PC-3 (cell line): ENCODE measurements at regions not wholly inside any gene's neighbourhood (a gene's known extent, or its start where the extent isn't known, plus 50 kb on each side); places are given as distances from the start of the nearest gene placed in this dataset.

ENCODE experiments used
- ATAC-seq: fragments of 200-7000 bp; cut with Tn5 transposase; 2 replicates; pipeline ENCODE4 v1.9.1; 2020; ENCODE audit warnings: mild to moderate bottlenecking, moderate library complexity
- BruUV-seq: library from RNA; stranded (reverse); fragments of 400-500 nt; replicated peaks from 2 replicates; lab custom pipeline; 2021; lab: Mats Ljungman, UMichigan
- CTCF ChIA-PET: fragments of 300-600 bp; sonication (Branson Sonifier 250); formaldehyde crosslinking; loops from one replicate; lab custom pipeline; 2022; ENCODE audit warnings: antibody characterized with exemption; lab: Charles Lee
- POLR2A ChIA-PET: fragments of 300-600 bp; sonication (Branson Sonifier 250); formaldehyde crosslinking; loops from one replicate; lab custom pipeline; 2022; ENCODE audit warnings: antibody characterized with exemption; ENCODE audit not compliant: unreplicated experiment; lab: Charles Lee
- DNase-seq: peaks from one replicate; pipeline ENCODE4 v3.0.0-alpha.2; 2015
- H2AFZ ChIP-seq: fragments of 300-600 bp; sonication (generic); 2 replicates; pipeline ENCODE4 v1.6.0; 2016; ENCODE audit warnings: antibody characterized with exemption, low read length
- H3F3A ChIP-seq: fragments of 300-600 bp; sonication (generic); one replicate; pipeline ENCODE4 v1.6.0; 2017; ENCODE audit warnings: antibody characterized with exemption, low read length, control low read depth, mild to moderate bottlenecking; ENCODE audit not compliant: unreplicated experiment
- H3K27ac ChIP-seq: fragments of 300-600 bp; sonication (generic); 2 replicates; pipeline ENCODE4 v1.5.1; 2016; ENCODE audit warnings: mild to moderate bottlenecking, low read length
- H3K27me3 ChIP-seq: fragments of 300-600 bp; sonication (generic); 2 replicates; pipeline ENCODE4 v1.6.1; 2016; ENCODE audit warnings: low read length, mixed read lengths
- H3K36me3 ChIP-seq: fragments of 300-600 bp; sonication (generic); 2 replicates; pipeline ENCODE4 v1.6.1; 2016; ENCODE audit warnings: low read depth, mixed run types, low read length, mixed read lengths
- H3K4me1 ChIP-seq: fragments of 300-600 bp; sonication (generic); 2 replicates; pipeline ENCODE4 v1.5.1; 2016; ENCODE audit warnings: low read length; ENCODE audit not compliant: insufficient read depth
- H3K4me2 ChIP-seq: fragments of 300-600 bp; sonication (generic); 2 replicates; pipeline ENCODE4 v1.6.0; 2016; ENCODE audit warnings: low read length
- H3K4me3 ChIP-seq: fragments of 300-600 bp; sonication (generic); 2 replicates; pipeline ENCODE4 v1.5.1; 2016; ENCODE audit warnings: mild to moderate bottlenecking, low read length, mixed read lengths
- H3K79me2 ChIP-seq: fragments of 300-600 bp; sonication (generic); 2 replicates; pipeline ENCODE4 v1.6.1; 2017; ENCODE audit warnings: low read length, mixed read lengths
- H3K9ac ChIP-seq: fragments of 300-600 bp; sonication (generic); 2 replicates; pipeline ENCODE4 v1.6.0; 2016; ENCODE audit warnings: mild to moderate bottlenecking, low read length
- H3K9me2 ChIP-seq: fragments of 300-600 bp; sonication (generic); replicated peaks from 2 replicates; pipeline ENCODE4 v1.6.1; 2016; ENCODE audit warnings: mixed run types, low read length, mixed read lengths
- H3K9me3 ChIP-seq: fragments of 300-600 bp; sonication (generic); 2 replicates; pipeline ENCODE4 v1.6.1; 2016; ENCODE audit warnings: low read length, mixed read lengths
- H4K20me1 ChIP-seq: fragments of 300-600 bp; sonication (generic); 2 replicates; pipeline ENCODE4 v1.6.1; 2016; ENCODE audit warnings: low read length, mixed read lengths
- EZH2 ChIP-seq: fragments of 300-600 bp; sonication (generic); IDR thresholded peaks from one replicate; pipeline ENCODE4 v1.6.1; 2017; ENCODE audit warnings: antibody characterized with exemption, mild to moderate bottlenecking, low read length; ENCODE audit not compliant: unreplicated experiment
- EZH2phosphoT487 ChIP-seq: fragments of 300-600 bp; sonication (generic); IDR thresholded peaks from 2 replicates; pipeline ENCODE4 v1.6.1; 2018; ENCODE audit warnings: mild to moderate bottlenecking, antibody characterized with exemption, low read length, borderline replicate concordance
- intact Hi-C: fragments of 100-400 bp; cut with micrococcal nuclease; formaldehyde crosslinking; loops from 2 replicates; pipeline ENCODE4 v1.9.0; 2023
- TF ChIP-seq, protein P1 (sequence below): fragments of 300-600 bp; sonication (generic); conservative IDR thresholded peaks from 2 replicates; pipeline ENCODE4 v1.5.1; 2017; ENCODE audit warnings: antibody characterized with exemption, low read depth, mild to moderate bottlenecking, low read length

DNA sequence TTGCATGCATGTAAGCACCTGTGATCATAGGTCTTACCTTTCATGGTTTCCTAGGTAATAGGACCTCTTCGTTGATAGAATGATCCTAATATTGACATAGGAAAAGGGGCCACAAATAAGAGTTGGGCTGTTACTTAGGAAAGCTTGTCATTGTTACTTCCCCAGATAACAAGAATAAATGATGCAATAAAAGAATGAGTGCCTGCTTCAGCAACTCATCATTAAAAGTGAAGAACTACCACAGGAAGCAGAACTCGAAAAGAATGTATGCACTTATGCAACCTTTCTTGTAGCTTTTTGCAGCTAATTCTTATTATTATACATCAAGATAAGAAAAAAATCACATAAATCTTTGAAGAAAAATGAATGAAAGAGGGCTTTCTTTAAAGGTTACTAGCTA lies 548.6 kb downstream of the LTN1 start:
- Histone ChIP-seq H4K20me1 (no peaks in the 10 kb centered on the region), H3F3A (peaks cover 5% of the 10 kb centered on the region), H3K4me3 (no peak overlapping the region), H3K79me2 (no peaks in the 10 kb centered on the region), H3K9me2 (no peaks in the 10 kb centered on the region), H3K4me1 (peaks cover 22% of the 10 kb centered on the region), H3K27me3 (no peaks in the 10 kb centered on the region), H3K36me3 (no peaks in the 10 kb centered on the region), H3K4me2 (no peak overlapping the region), H3K9me3 (no peaks in the 10 kb centered on the region), H3K9ac (peak overlapping the region; percentile 55), H3K27ac (peak overlapping the region; percentile 87), H2AFZ (no peak overlapping the region)
- POLR2A ChIA-PET = no interaction called here
- ATAC-seq = no peak
- TF ChIP-seq EZH2 (no peak), EZH2phosphoT487 (no peak)
- TF ChIP-seq, protein P1, sequence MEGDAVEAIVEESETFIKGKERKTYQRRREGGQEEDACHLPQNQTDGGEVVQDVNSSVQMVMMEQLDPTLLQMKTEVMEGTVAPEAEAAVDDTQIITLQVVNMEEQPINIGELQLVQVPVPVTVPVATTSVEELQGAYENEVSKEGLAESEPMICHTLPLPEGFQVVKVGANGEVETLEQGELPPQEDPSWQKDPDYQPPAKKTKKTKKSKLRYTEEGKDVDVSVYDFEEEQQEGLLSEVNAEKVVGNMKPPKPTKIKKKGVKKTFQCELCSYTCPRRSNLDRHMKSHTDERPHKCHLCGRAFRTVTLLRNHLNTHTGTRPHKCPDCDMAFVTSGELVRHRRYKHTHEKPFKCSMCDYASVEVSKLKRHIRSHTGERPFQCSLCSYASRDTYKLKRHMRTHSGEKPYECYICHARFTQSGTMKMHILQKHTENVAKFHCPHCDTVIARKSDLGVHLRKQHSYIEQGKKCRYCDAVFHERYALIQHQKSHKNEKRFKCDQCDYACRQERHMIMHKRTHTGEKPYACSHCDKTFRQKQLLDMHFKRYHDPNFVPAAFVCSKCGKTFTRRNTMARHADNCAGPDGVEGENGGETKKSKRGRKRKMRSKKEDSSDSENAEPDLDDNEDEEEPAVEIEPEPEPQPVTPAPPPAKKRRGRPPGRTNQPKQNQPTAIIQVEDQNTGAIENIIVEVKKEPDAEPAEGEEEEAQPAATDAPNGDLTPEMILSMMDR = no peak
- intact Hi-C loops = loop anchor here (2.0 kb wide), 1 partner anchor 301 kb away; no protein-coding TSS in a partner anchor
- no TSS peak for BruUV-seq
- CTCF ChIA-PET = no interaction called here
- no peak for DNase-seq

DNA sequence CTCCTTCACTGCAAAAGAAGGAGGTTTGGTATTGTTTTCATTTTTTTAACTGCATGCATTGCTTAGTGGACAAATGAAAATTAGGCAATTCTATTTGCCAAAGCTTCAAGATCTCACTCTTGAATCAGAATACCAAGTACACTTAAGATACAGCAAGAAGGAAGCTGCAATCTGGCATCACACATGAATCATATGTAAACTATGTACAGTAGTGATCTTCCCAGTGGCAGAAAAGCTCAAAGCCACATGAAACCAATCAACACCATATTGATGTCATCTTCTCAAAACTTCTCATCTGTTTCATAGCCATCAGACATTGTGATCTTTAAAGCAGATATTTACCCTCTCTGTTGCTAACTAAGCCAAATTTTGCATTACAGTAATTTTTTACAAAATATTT lies 550.1 kb downstream of the LTN1 start:
- POLR2A ChIA-PET = no interaction called here
- Histone ChIP-seq H4K20me1 (no peaks in the 10 kb centered on the region), H3K4me1 (peaks cover 22% of the 10 kb centered on the region), H3K4me2 (no peak overlapping the region), H3K79me2 (no peaks in the 10 kb centered on the region), H3K9ac (no peak overlapping the region), H2AFZ (no peak overlapping the region), H3K4me3 (no peak overlapping the region), H3K27ac (no peak overlapping the region), H3K27me3 (no peaks in the 10 kb centered on the region), H3K9me2 (no peaks in the 10 kb centered on the region), H3F3A (peaks cover 5% of the 10 kb centered on the region), H3K36me3 (no peaks in the 10 kb centered on the region), H3K9me3 (no peaks in the 10 kb centered on the region)
- CTCF ChIA-PET = interaction anchor here (0.7 kb wide), 1 partner anchor 303 kb away, joined by 5 read pairs; no protein-coding TSS in a partner anchor
- intact Hi-C loops = no loop called here
- DNase-seq = peak; percentile 37
- TF ChIP-seq, protein P1 = no peak
- TF ChIP-seq EZH2phosphoT487 (no peak), EZH2 (no peak)
- ATAC-seq = no peak; the same call in 1 of the 2 replicates
- no TSS peak for BruUV-seq

DNA sequence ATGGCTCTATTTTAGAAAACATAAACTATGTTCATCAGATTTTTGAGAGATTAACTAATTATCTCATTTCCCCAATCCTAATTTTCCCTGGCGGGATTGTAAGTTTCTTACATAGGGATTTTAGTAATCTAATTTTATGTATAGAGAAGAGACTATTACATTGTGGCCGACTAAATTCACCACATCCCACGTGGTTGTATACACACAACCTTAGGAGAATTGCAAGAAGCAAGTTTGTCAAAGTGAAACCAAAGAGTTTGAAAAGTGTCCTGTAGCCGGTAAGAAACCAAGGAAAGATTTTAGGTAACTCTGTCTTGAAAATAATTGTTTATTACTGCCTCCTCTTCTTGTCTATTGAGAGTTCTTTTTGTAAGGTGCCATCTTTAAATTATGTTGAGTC lies 550.6 kb downstream of the LTN1 start:
- DNase-seq (no peak), ATAC-seq (no peak)
- no peak overlapping the region for H3K4me2 ChIP-seq
- no peaks in the 10 kb centered on the region for H3K36me3 ChIP-seq
- ChIA-PET POLR2A (no interaction called here), CTCF (no interaction called here)
- no peak overlapping the region for H2AFZ ChIP-seq
- no peaks in the 10 kb centered on the region for H3K9me3 ChIP-seq
- no peak for TF ChIP-seq EZH2
- TF ChIP-seq, protein P1 = no peak
- no peak for TF ChIP-seq EZH2phosphoT487
- no peaks in the 10 kb centered on the region for H3K27me3 ChIP-seq
- intact Hi-C loops = no loop called here
- no peak overlapping the region for H3K27ac ChIP-seq
- H4K20me1 ChIP-seq = no peaks in the 10 kb centered on the region
- no peaks in the 10 kb centered on the region for H3K9me2 ChIP-seq
- no peak overlapping the region for H3K4me3 ChIP-seq
- H3K9ac ChIP-seq = no peak overlapping the region
- BruUV-seq = no TSS peak
- H3K79me2 ChIP-seq = no peaks in the 10 kb centered on the region
- peaks cover 5% of the 10 kb centered on the region for H3F3A ChIP-seq
- H3K4me1 ChIP-seq = peaks cover 22% of the 10 kb centered on the region
